ENCODE measurements at regions not wholly inside any gene's neighbourhood (a gene's known extent, or its start where the extent isn't known, plus 50 kb on each side); places are given as distances from the start of the nearest gene placed in this dataset.

GRCh38 chr18:78681396-78681795, 298.2 kb upstream of the SALL3 start:
- no peak overlapping the region for H3K4me3 ChIP-seq
- intact Hi-C loops (cut with DNase I; ENCODE audit: low total_unique reads) = no loop called here
- no peaks in the 10 kb centered on the region for H3K27me3 ChIP-seq
- DNase-seq = no peak
- H3K9me3 ChIP-seq = no peaks in the 10 kb centered on the region
- H3K4me1 ChIP-seq = no peaks in the 10 kb centered on the region
- TF ChIP-seq CTCF (IDR thresholded peaks at IDR 0.05) = no peak
- no peak overlapping the region for H3K27ac ChIP-seq
- H3K36me3 ChIP-seq = no peaks in the 10 kb centered on the region

DNA sequence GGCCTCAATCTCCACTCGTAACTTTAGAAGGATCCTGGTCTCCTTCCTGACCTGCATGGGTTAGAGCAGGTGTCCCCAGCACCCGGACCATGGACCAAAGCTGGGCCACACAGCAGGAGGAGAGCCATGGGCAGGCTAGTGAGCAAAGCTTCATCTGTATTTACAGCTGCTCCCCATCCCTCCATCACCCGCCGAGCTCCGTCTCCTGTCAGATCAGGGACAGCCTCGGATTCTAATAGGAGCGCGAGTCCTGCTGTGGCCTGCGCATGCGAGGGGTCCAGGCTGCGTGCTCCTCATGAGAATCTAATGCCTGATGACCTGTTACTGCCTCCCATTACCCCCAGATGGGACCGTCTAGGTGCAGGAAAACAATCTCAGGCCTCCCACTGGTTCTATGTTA, 297.7 kb upstream of the SALL3 start:
- TF ChIP-seq CTCF (IDR thresholded peaks at IDR 0.05) = no peak

DNA sequence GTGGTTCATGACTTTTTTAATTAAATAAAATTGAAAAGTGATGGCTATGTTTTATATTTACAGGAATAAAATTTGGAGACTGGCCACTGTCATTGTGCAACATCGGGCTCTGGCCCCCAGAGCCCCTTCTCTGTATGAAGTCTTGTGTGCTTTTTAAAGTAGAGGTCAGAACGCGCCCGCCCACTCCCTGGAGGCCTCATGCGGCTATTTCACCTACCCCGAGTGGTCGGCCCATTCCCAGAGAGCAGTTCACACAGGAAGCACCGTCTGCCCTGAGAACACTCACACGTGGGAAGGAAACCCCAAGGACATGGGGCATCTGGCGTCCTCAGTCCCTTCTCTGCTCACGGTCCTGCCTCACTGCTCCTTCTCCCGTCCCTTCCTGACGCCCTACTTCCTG, 296.9 kb upstream of the SALL3 start:
- Histone ChIP-seq H3K9me3 (no peaks in the 10 kb centered on the region), H3K27me3 (no peaks in the 10 kb centered on the region), H3K4me1 (no peaks in the 10 kb centered on the region), H3K4me3 (no peak overlapping the region), H3K27ac (no peak overlapping the region), H3K36me3 (no peaks in the 10 kb centered on the region)
- no peak for TF ChIP-seq CTCF (IDR thresholded peaks at IDR 0.05)
- peak in 1 of 2 donors; percentile 11 for DNase-seq
- intact Hi-C loops (cut with DNase I; ENCODE audit: low total_unique reads) = no loop called here

More for the DNA sequence above, 297.7 kb upstream of the SALL3 start:
- Histone ChIP-seq H3K27me3 (no peaks in the 10 kb centered on the region), H3K4me1 (no peaks in the 10 kb centered on the region), H3K36me3 (no peaks in the 10 kb centered on the region), H3K4me3 (no peak overlapping the region), H3K27ac (no peak overlapping the region), H3K9me3 (no peaks in the 10 kb centered on the region)
- DNase-seq = no peak
- intact Hi-C loops (cut with DNase I; ENCODE audit: low total_unique reads) = no loop called here

- TF ChIP-seq CTCF (IDR thresholded peaks at IDR 0.05) = no peak
- no peak for DNase-seq
- H3K4me3 ChIP-seq = no peak overlapping the region
- H3K9me3 ChIP-seq = no peaks in the 10 kb centered on the region
- H3K36me3 ChIP-seq = no peaks in the 10 kb centered on the region
- intact Hi-C loops (cut with DNase I; ENCODE audit: low total_unique reads) = no loop called here
- no peaks in the 10 kb centered on the region for H3K4me1 ChIP-seq
- H3K27ac ChIP-seq = no peak overlapping the region
- H3K27me3 ChIP-seq = no peaks in the 10 kb centered on the region
Observed at GRCh38 chr18:78683191-78684010, 296.2 kb upstream of the SALL3 start.

GRCh38 chr18:78685250-78685979, 294.2 kb upstream of the SALL3 start:
- H3K36me3 ChIP-seq = no peaks in the 10 kb centered on the region
- no peak overlapping the region for H3K27ac ChIP-seq
- no peak for TF ChIP-seq CTCF (IDR thresholded peaks at IDR 0.05)
- H3K4me1 ChIP-seq = no peaks in the 10 kb centered on the region
- no peaks in the 10 kb centered on the region for H3K9me3 ChIP-seq
- no peaks in the 10 kb centered on the region for H3K27me3 ChIP-seq
- H3K4me3 ChIP-seq = no peak overlapping the region
- intact Hi-C loops (cut with DNase I; ENCODE audit: low total_unique reads) = no loop called here
- DNase-seq = no peak
